Right hindlimb (tissue), 1 donor: ENCODE measurements at regions not wholly inside any gene's neighbourhood (a gene's known extent, or its start where the extent isn't known, plus 50 kb on each side); places are given as distances from the start of the nearest gene placed in this dataset.

Experiments used
- DNase-seq: peaks from one replicate; pipeline ENCODE4 v3.0.0-alpha.2; 2018

DNA sequence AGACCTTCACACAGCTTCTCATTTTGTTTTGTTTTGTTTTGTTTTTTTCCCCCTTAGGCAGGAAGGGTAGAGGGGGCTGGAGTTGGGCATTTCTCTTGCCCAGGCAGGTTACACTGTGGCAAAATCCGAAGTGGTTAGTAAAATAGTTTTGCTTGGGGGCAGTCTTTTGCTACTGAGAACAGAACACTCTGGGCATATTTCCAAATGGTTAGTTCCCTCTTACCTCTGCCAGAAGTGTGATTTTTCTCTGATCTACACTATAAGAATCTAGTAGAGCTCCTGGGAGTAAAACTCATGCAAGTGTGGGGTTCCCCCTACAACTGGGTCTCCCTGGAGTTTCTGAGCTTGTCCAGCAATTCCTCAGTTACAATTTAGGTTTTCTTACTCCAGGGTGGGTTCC lies 61.7 kb downstream of the NPS start:
- no peak for DNase-seq

DNA sequence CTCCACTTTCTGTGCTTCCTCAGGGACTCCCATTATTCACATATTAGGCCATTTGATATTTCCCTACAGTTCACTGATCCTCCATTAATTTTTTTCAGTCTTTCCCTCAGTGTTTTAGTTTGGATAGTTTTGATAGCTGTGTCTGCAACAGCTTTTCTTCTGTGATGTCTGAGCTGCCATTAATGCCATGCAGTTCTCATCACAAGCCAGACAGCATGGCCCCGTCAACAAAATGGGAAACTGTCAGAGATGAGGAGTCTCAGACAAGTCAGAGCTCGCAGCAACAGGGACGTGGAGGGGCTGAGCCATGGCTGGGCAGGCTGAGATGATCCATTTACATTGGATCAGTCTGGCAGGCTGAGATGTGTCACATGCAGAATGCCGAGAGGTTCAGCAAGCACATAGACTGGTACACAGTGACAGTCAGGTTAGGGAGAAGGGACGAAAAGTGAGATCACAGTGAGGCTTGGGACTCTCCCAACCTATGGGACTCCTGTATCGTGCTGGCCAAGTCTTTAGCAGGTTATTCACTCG lies 65.4 kb downstream of the NPS start:
- no peak for DNase-seq

DNA sequence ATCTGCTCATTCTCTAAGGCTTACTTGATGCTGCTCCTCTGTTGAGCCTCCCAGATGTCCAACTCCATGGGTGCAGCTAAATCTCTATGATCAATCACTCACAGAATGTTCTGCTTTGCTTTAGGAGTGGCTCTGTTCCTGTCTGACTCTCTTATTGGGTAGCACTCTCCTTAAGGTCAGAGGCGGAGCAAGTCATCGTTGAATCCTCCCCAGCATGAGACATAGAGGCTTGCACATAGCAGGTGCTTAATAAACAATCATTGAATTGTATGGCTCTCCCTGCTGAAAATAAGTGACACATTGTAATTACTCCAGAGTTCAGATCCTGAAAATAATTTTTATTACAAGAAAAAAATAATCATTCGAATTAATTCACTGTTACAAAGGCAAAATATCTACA lies 69.7 kb downstream of the NPS start:
- no peak for DNase-seq

DNA sequence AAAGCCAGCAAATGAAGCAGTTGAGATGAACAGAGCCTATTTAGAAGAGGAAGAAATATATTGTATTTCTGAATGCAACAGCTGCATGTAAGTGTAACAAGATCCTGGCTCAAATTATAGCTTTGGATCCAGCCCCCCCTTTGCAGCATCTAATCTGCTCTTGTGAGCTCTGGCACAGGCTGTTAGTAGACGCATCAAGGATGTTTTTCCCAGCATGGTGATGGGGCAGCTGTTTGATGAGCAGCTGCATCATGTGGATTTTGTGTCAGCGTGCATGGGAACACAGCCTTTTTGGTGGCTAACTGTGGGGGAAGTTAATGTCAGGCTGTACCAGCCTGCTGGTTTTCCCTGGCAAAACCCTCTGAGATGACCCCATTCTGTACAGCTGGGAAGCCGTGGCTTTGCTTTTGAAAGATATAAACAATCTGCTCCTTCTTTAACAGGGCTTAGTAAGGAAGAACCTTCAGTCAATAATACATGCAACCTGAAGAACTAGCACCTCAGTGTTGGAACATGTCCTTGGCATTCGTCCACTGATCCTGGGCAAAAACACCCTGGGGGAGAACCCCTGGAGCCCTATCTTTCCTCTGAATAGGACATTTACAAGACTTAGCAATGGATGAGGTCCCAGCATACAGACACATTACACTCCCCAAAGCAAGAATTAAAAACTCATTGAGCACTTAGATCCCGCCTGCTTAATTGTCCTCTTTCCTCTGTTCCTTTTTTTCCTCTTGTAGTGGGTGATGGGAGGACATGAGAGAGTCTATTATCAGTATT lies 70.6 kb downstream of the NPS start:
- peak; percentile 86 for DNase-seq

- no peak for DNase-seq
Measured at GRCh38 chr10:127635882-127636281, 86.8 kb downstream of the NPS start.

DNA sequence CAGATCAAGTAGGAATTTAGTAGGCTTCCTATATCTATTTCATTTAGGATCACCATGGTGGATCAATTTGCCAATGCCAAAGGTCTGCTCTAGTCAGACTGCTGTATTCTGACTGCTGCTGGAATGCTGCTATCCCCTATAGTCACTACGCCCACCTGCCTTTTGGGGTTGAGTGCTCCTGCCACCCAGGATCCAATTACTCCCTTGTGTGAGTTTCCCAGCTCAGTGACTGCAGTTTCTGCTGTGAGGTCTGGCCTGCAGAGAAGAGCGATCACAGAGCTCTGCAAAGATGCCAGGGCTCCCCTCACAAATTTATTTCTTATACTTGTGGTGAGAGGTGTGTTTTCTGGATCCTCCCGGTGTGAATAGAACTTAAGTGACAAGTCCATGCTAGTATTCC lies 88.1 kb upstream of the FOXI2 start:
- DNase-seq: no peak

- DNase-seq: no peak
Measured at GRCh38 chr10:127649642-127650041, 87.3 kb upstream of the FOXI2 start.

DNA sequence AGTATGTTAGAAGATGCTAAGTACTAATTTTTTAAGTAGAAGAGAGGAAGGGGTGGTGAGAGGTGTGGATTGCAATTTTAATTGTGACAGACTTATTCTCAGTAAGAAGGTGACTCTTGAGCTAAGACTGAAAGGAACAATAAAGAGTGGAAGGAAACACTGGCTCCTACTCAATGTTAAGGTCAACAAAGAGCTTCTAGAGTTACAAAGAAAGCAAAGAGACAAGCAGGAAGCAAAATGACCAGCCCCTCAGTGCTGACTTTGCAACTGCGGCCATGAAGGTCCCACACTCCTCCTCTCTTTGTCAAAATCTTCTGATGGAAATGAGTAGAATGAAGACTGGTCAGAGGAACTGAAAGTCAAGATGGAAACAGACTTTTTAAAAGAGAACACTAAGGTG lies 79.9 kb upstream of the FOXI2 start:
- DNase-seq: no peak

GRCh38 chr10:127676430-127676829 lies 60.6 kb upstream of the FOXI2 start:
- DNase-seq: peak; percentile 38

GRCh38 chr10:127678091-127678490 lies 58.9 kb upstream of the FOXI2 start:
- no peak for DNase-seq

- no peak for DNase-seq
Measured at GRCh38 chr10:127679642-127680255, 57.2 kb upstream of the FOXI2 start.
